ENCODE measurements at regions not wholly inside any gene's neighbourhood (a gene's known extent, or its start where the extent isn't known, plus 50 kb on each side); places are given as distances from the start of the nearest gene placed in this dataset.

DNA sequence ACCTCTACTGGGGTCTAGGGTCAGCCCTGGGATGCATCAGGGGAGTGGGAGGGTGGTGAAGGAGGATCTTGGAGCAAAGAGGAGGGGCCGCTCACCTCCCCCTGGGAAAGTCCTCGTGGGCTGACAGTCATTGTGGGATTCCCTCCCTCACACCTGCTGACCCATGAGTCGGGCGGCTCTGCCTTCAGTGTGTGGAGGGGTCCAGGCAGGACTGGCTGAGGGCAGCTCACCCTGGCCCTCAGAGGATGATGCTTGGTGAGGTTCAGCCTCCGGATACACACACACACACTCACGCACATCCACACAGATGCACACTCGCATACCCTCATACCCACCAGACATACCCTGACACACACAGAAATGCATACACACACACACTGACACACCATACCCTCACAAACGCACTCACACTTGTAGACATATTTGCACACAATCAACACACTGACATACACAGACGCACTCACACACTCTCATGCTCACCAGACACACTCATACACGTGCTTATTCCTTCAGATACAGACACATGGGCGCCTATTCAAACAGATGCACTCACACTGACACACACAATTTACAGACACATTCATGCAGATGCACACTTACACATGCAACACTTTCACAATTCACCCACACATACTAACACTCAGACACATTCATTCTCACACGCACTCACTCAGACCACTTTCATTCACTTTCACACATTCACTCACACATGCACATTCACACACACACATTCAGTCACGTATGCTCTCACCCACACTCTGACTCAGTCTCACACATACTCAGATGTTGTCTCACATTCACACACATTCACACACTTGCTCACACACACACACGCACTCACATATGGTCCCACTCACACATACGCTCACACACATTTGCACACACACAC lies 105.1 kb upstream of the RPL38 start:
- no peaks in the 10 kb centered on the region for H3K9me2 ChIP-seq (ENCODE audit: insufficient read depth, low read length)
- no peaks in the 10 kb centered on the region for H3K9me3 ChIP-seq (ENCODE audit: low read length)
- TF ChIP-seq EP300 (conservative IDR thresholded peaks at IDR 0.05; ENCODE audit: poor library complexity, severe bottlenecking) (no peak), POLR2AphosphoS5 (IDR thresholded peaks at IDR 0.05) (no peak), MXI1 (conservative IDR thresholded peaks at IDR 0.05; ENCODE audit: poor library complexity, severe bottlenecking) (no peak), EZH2 (IDR thresholded peaks at IDR 0.05; ENCODE audit: borderline replicate concordance, insufficient read depth, low read length, poor library complexity, severe bottlenecking) (no peak), RAD21 (conservative IDR thresholded peaks at IDR 0.05) (no peak), SMC3 (conservative IDR thresholded peaks at IDR 0.05; ENCODE audit: poor library complexity) (no peak), TAF1 (IDR thresholded peaks at IDR 0.05; ENCODE audit: low read depth) (no peak)
- TF ChIP-seq, protein P1, sequence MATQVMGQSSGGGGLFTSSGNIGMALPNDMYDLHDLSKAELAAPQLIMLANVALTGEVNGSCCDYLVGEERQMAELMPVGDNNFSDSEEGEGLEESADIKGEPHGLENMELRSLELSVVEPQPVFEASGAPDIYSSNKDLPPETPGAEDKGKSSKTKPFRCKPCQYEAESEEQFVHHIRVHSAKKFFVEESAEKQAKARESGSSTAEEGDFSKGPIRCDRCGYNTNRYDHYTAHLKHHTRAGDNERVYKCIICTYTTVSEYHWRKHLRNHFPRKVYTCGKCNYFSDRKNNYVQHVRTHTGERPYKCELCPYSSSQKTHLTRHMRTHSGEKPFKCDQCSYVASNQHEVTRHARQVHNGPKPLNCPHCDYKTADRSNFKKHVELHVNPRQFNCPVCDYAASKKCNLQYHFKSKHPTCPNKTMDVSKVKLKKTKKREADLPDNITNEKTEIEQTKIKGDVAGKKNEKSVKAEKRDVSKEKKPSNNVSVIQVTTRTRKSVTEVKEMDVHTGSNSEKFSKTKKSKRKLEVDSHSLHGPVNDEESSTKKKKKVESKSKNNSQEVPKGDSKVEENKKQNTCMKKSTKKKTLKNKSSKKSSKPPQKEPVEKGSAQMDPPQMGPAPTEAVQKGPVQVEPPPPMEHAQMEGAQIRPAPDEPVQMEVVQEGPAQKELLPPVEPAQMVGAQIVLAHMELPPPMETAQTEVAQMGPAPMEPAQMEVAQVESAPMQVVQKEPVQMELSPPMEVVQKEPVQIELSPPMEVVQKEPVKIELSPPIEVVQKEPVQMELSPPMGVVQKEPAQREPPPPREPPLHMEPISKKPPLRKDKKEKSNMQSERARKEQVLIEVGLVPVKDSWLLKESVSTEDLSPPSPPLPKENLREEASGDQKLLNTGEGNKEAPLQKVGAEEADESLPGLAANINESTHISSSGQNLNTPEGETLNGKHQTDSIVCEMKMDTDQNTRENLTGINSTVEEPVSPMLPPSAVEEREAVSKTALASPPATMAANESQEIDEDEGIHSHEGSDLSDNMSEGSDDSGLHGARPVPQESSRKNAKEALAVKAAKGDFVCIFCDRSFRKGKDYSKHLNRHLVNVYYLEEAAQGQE (IDR thresholded peaks at IDR 0.05; ENCODE audit: borderline replicate concordance), result no peak
- TF ChIP-seq, protein P2, sequence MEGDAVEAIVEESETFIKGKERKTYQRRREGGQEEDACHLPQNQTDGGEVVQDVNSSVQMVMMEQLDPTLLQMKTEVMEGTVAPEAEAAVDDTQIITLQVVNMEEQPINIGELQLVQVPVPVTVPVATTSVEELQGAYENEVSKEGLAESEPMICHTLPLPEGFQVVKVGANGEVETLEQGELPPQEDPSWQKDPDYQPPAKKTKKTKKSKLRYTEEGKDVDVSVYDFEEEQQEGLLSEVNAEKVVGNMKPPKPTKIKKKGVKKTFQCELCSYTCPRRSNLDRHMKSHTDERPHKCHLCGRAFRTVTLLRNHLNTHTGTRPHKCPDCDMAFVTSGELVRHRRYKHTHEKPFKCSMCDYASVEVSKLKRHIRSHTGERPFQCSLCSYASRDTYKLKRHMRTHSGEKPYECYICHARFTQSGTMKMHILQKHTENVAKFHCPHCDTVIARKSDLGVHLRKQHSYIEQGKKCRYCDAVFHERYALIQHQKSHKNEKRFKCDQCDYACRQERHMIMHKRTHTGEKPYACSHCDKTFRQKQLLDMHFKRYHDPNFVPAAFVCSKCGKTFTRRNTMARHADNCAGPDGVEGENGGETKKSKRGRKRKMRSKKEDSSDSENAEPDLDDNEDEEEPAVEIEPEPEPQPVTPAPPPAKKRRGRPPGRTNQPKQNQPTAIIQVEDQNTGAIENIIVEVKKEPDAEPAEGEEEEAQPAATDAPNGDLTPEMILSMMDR (IDR thresholded peaks at IDR 0.05; ENCODE audit: poor library complexity, severe bottlenecking), result no peak
- no peak overlapping the region for H2AFZ ChIP-seq (ENCODE audit: low read depth, low read length)
- H3K27me3 ChIP-seq (ENCODE audit: insufficient read depth, low read depth, low read length), result no peaks in the 10 kb centered on the region
- H3K36me3 ChIP-seq (ENCODE audit: insufficient read depth, low read length), result no peaks in the 10 kb centered on the region
- H3F3A ChIP-seq (ENCODE audit: insufficient read depth, low read length, poor library complexity, severe bottlenecking), result no peaks in the 10 kb centered on the region
- no peaks in the 10 kb centered on the region for H4K20me1 ChIP-seq (ENCODE audit: insufficient read depth)
- H3K9ac ChIP-seq (ENCODE audit: low read length), result no peak overlapping the region
- H3K79me2 ChIP-seq (replicated peaks; ENCODE audit: insufficient read depth, low read length), result no peaks in the 10 kb centered on the region
- no peak overlapping the region for H3K4me3 ChIP-seq (ENCODE audit: low read length)
- H3K27ac ChIP-seq (ENCODE audit: low read length), result no peak overlapping the region
- no peak overlapping the region for H3K4me2 ChIP-seq (ENCODE audit: low read length)

DNA sequence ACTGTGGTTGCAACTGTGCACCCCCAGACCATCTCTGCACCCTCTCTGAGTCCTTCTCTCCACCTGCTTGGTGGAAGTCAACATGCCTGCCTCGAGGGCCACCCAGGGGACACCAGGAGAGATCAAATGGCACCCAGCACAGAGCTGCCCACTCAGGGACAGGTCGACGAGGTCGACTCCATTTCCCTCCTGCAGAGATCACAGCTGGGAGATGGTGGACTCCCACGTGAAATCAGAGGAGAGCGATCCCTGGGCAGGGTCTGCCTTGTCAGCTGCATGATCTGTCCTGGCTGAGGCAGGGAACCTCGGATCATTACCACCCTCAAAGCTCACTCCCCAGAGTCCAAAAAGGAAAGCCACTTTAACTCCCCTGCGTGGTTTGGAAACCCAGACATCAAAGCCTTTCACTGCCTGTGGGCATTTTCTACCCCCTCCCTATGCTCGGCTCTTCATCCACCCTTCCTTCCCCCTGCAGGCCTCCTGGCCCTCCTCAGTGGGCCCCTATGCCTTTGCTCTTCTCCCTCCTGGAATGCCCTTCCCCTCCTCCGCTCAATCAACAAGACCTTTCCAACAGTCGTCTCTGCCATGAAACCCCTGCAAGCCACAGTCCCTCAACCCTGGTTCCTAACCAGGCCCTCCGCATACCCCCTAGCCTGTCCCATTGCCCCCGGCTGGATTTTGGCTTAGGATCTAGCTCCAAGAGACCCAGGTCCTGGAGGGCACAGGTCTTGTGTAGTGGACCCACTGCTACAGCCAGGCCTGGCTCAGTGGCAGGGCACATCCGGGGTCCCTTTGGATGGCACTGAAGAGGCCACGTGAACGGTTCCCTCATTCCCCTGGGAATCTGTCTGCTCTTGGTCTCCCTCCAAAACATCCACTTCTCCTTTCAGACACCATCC lies 103.8 kb upstream of the RPL38 start:
- H3K4me3 ChIP-seq (ENCODE audit: low read length), result no peak overlapping the region
- H3K79me2 ChIP-seq (replicated peaks; ENCODE audit: insufficient read depth, low read length), result no peaks in the 10 kb centered on the region
- no peaks in the 10 kb centered on the region for H3K27me3 ChIP-seq (ENCODE audit: insufficient read depth, low read depth, low read length)
- H3K4me2 ChIP-seq (ENCODE audit: low read length), result no peak overlapping the region
- no peaks in the 10 kb centered on the region for H3K9me3 ChIP-seq (ENCODE audit: low read length)
- no peak overlapping the region for H3K9ac ChIP-seq (ENCODE audit: low read length)
- no peaks in the 10 kb centered on the region for H4K20me1 ChIP-seq (ENCODE audit: insufficient read depth)
- no peaks in the 10 kb centered on the region for H3K36me3 ChIP-seq (ENCODE audit: insufficient read depth, low read length)
- no peak for TF ChIP-seq TAF1 (IDR thresholded peaks at IDR 0.05; ENCODE audit: low read depth)
- no peak for TF ChIP-seq POLR2AphosphoS5 (IDR thresholded peaks at IDR 0.05)
- TF ChIP-seq, protein P1 (IDR thresholded peaks at IDR 0.05; ENCODE audit: borderline replicate concordance), result no peak
- TF ChIP-seq, protein P2 (IDR thresholded peaks at IDR 0.05; ENCODE audit: poor library complexity, severe bottlenecking), result no peak
- TF ChIP-seq SMC3 (conservative IDR thresholded peaks at IDR 0.05; ENCODE audit: poor library complexity), result no peak
- no peak for TF ChIP-seq RAD21 (conservative IDR thresholded peaks at IDR 0.05)
- no peak for TF ChIP-seq EP300 (conservative IDR thresholded peaks at IDR 0.05; ENCODE audit: poor library complexity, severe bottlenecking)
- no peak for TF ChIP-seq EZH2 (IDR thresholded peaks at IDR 0.05; ENCODE audit: borderline replicate concordance, insufficient read depth, low read length, poor library complexity, severe bottlenecking)
- TF ChIP-seq MXI1 (conservative IDR thresholded peaks at IDR 0.05; ENCODE audit: poor library complexity, severe bottlenecking), result no peak
- H3K9me2 ChIP-seq (ENCODE audit: insufficient read depth, low read length), result no peaks in the 10 kb centered on the region
- no peak overlapping the region for H2AFZ ChIP-seq (ENCODE audit: low read depth, low read length)
- no peak overlapping the region for H3K27ac ChIP-seq (ENCODE audit: low read length)
- H3F3A ChIP-seq (ENCODE audit: insufficient read depth, low read length, poor library complexity, severe bottlenecking), result no peaks in the 10 kb centered on the region

Data from neural cell (in vitro differentiated cells).